ENCODE measurements at regions not wholly inside any gene's neighbourhood (a gene's known extent, or its start where the extent isn't known, plus 50 kb on each side); places are given as distances from the start of the nearest gene placed in this dataset.

- CTCF ChIA-PET = no interaction called here
- TF ChIP-seq CTCF (IDR thresholded peaks at IDR 0.05) = no peak
- intact Hi-C loops (cut with micrococcal nuclease) = no loop called here
- no peaks in the 10 kb centered on the region for H3K27me3 Mint-ChIP-seq
- H3K4me3 Mint-ChIP-seq = no peak overlapping the region
- ATAC-seq (ENCODE audit: low read depth) (no peak), DNase-seq (no peak)
- no peaks in the 10 kb centered on the region for H3K36me3 Mint-ChIP-seq (ENCODE audit: low read depth)
- no peak overlapping the region for H3K27ac Mint-ChIP-seq
- POLR2A ChIA-PET = no interaction called here
- no peaks in the 10 kb centered on the region for H3K4me1 Mint-ChIP-seq
- H3K9me3 Mint-ChIP-seq = peaks cover 13% of the 10 kb centered on the region
These were observed 316.7 kb upstream of the NPSR1 start for GRCh38 chr7:34341326-34341725.

DNA sequence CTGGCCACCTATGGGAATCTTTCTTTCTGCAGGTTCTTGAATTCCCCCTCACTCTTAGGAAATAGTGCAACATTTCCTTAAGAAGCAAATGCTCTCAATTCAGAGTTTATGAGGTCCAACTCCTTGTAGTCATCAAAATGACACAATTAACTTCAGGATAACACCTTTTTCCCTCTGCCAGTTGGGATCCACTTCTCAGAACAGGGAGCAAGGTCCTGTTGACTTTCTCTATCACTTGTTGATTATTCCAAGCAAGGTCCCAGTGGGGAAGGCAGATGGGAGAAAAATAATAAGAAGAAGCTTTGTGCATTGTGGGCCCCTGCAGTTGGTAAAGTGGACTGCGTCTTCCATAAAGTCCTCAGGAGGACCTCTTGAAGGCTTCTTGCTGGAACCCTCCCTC lies 315.6 kb upstream of the NPSR1 start:
- intact Hi-C loops (cut with micrococcal nuclease) = no loop called here
- Mint-ChIP-seq H3K27ac (no peak overlapping the region), H3K36me3 (ENCODE audit: low read depth) (no peaks in the 10 kb centered on the region), H3K27me3 (no peaks in the 10 kb centered on the region), H3K9me3 (peaks cover 10% of the 10 kb centered on the region), H3K4me1 (no peaks in the 10 kb centered on the region), H3K4me3 (no peak overlapping the region)
- TF ChIP-seq CTCF (IDR thresholded peaks at IDR 0.05) = no peak
- ChIA-PET CTCF (no interaction called here), POLR2A (no interaction called here)
- ATAC-seq (ENCODE audit: low read depth) = no peak
- DNase-seq = no peak

- no peak for TF ChIP-seq CTCF (IDR thresholded peaks at IDR 0.05)
- no peak for ATAC-seq (ENCODE audit: low read depth)
- CTCF ChIA-PET = no interaction called here
- H3K4me3 Mint-ChIP-seq = no peak overlapping the region
- no peaks in the 10 kb centered on the region for H3K36me3 Mint-ChIP-seq (ENCODE audit: low read depth)
- H3K27ac Mint-ChIP-seq = no peak overlapping the region
- H3K9me3 Mint-ChIP-seq = peaks cover 2% of the 10 kb centered on the region
- POLR2A ChIA-PET = no interaction called here
- no peak for DNase-seq
- intact Hi-C loops (cut with micrococcal nuclease) = no loop called here
- H3K4me1 Mint-ChIP-seq = no peaks in the 10 kb centered on the region
- H3K27me3 Mint-ChIP-seq = no peaks in the 10 kb centered on the region
These were observed 314.4 kb upstream of the NPSR1 start for GRCh38 chr7:34343667-34344066.

DNA sequence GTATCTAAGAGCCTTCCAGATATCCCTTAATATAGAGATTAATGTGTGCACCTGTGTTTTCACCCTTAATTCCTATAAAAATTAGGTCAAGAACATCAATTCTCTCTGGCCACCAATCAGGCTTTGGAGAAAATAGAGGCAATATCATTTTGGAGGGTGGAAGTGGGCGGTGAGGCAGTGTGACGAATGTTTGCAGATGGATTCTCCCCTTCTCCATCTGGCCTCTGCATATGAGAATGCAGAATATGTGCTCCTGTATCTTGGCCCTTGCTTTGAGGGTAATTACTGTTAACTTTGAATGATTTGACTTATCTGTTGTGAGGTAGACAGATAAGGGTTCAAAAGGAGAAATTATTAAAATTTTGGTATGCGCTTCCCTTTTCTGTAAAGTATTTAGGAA lies 304.0 kb upstream of the NPSR1 start:
- H3K4me3 Mint-ChIP-seq = no peak overlapping the region
- intact Hi-C loops (cut with micrococcal nuclease) = no loop called here
- POLR2A ChIA-PET = no interaction called here
- no peaks in the 10 kb centered on the region for H3K9me3 Mint-ChIP-seq
- no peaks in the 10 kb centered on the region for H3K36me3 Mint-ChIP-seq (ENCODE audit: low read depth)
- TF ChIP-seq CTCF (IDR thresholded peaks at IDR 0.05) = no peak
- no peaks in the 10 kb centered on the region for H3K27me3 Mint-ChIP-seq
- no peak overlapping the region for H3K27ac Mint-ChIP-seq
- DNase-seq (no peak), ATAC-seq (ENCODE audit: low read depth) (no peak)
- CTCF ChIA-PET = no interaction called here
- H3K4me1 Mint-ChIP-seq = no peaks in the 10 kb centered on the region

- Mint-ChIP-seq H3K36me3 (ENCODE audit: low read depth) (no peaks in the 10 kb centered on the region), H3K4me3 (no peak overlapping the region), H3K27me3 (no peaks in the 10 kb centered on the region), H3K4me1 (no peaks in the 10 kb centered on the region), H3K9me3 (no peaks in the 10 kb centered on the region), H3K27ac (no peak overlapping the region)
- ATAC-seq (ENCODE audit: low read depth) = no peak
- POLR2A ChIA-PET = no interaction called here
- no peak for TF ChIP-seq CTCF (IDR thresholded peaks at IDR 0.05)
- intact Hi-C loops (cut with micrococcal nuclease) = no loop called here
- DNase-seq = no peak
- CTCF ChIA-PET = no interaction called here
These were observed 303.1 kb upstream of the NPSR1 start for GRCh38 chr7:34354899-34355298.
